Endothelial cell of umbilical vein (primary cell): ENCODE measurements at regions not wholly inside any gene's neighbourhood (a gene's known extent, or its start where the extent isn't known, plus 50 kb on each side); places are given as distances from the start of the nearest gene placed in this dataset.

ENCODE experiments used
- BruUV-seq: library from RNA; stranded (reverse); fragments of 400-500 nt; replicated peaks from 2 replicates; lab custom pipeline; 2021; lab: Mats Ljungman, UMichigan
- CTCF ChIA-PET: fragments of 300-600, 350-600 bp; sonication (Branson Sonifier 250); formaldehyde crosslinking; loops from one replicate; lab custom pipeline; 2021; ENCODE audit warnings: antibody characterized with exemption, inconsistent platforms; lab: Charles Lee
- POLR2A ChIA-PET: fragments of 300-600, 350-600 bp; sonication (Branson Sonifier 250); formaldehyde crosslinking; loops from one replicate; lab custom pipeline; 2021; ENCODE audit warnings: antibody characterized with exemption, inconsistent platforms; lab: Charles Lee
- DNase-seq: peaks from one replicate; pipeline ENCODE4 v3.0.0-alpha.2; 2011; ENCODE audit warnings: low read depth, low spot score
- FAIRE-seq: peaks from 2 replicates; lab custom pipeline; 2011; peaks lifted over from hg19 to GRCh38; lab: Jason Lieb, UNC
- H2AFZ ChIP-seq: 2 replicates; pipeline ENCODE4 v1.6.0; 2012; ENCODE audit warnings: low read depth, low read length, control low read depth, inconsistent platforms
- H3K27ac ChIP-seq: 2 replicates; pipeline ENCODE4 v1.5.1; 2011; ENCODE audit warnings: low read depth, mild to moderate bottlenecking, control low read depth, low read length, moderate library complexity; ENCODE audit not compliant: insufficient read depth
- H3K27me3 ChIP-seq, 2 experiments: 2 replicates each; pipeline versions ENCODE4 v1.6.0 to v1.6.1; 2011; ENCODE audit warnings: low read length in 2 of 2, mixed read lengths in 1 of 2; ENCODE audit not compliant: control insufficient read depth in 2 of 2, insufficient read depth in 2 of 2
- H3K36me3 ChIP-seq, 2 experiments: 2 replicates in 1 of 2; 3 replicates in 1 of 2; pipeline ENCODE4 v1.5.1; 2011; ENCODE audit warnings: low read length in 2 of 2, mild to moderate bottlenecking in 1 of 2, moderate library complexity in 1 of 2; ENCODE audit not compliant: control insufficient read depth in 2 of 2, insufficient read depth in 2 of 2; ENCODE audit errors: extremely low read depth in 1 of 2
- H3K4me1 ChIP-seq: 3 replicates; pipeline ENCODE4 v1.5.1; 2011; ENCODE audit warnings: mild to moderate bottlenecking, low read length; ENCODE audit not compliant: control insufficient read depth, insufficient read depth; ENCODE audit errors: extremely low read depth
- H3K4me2 ChIP-seq: 2 replicates; pipeline ENCODE4 v1.6.1; 2011; ENCODE audit warnings: low read length, control low read depth, mixed read lengths; ENCODE audit not compliant: insufficient read depth
- H3K4me3 ChIP-seq, 3 experiments: fragments of 200-600 bp in 1 of 3; sonication (generic), shearing (Covaris generic) in 1 of 3; replicated peaks in 1 of 3; 2 replicates each; pipeline ENCODE4 v1.5.1; 2011 to 2016; ENCODE audit warnings: control low read depth in 3 of 3, low read length in 3 of 3, mild to moderate bottlenecking in 2 of 3, inconsistent platforms in 1 of 3, low read depth in 1 of 3, moderate library complexity in 1 of 3; ENCODE audit not compliant: insufficient read depth in 1 of 3
- H3K79me2 ChIP-seq: 2 replicates; pipeline ENCODE4 v1.6.0; 2012; ENCODE audit warnings: low read length, inconsistent platforms; ENCODE audit not compliant: control insufficient read depth, insufficient read depth
- H3K9ac ChIP-seq: replicated peaks from 2 replicates; pipeline ENCODE3; 2011; ENCODE audit warnings: low read length, control low read depth; ENCODE audit not compliant: insufficient read depth; ENCODE audit errors: extremely low read depth
- H3K9me1 ChIP-seq: replicated peaks from 3 replicates; pipeline ENCODE4 v1.6.0; 2011; ENCODE audit warnings: mild to moderate bottlenecking, low read length; ENCODE audit not compliant: control insufficient read depth, insufficient read depth; ENCODE audit errors: extremely low read depth
- H3K9me3 ChIP-seq: replicated peaks from 2 replicates; pipeline ENCODE4 v1.5.1; 2012; ENCODE audit warnings: low read length, inconsistent platforms; ENCODE audit not compliant: control insufficient read depth, insufficient read depth
- H4K20me1 ChIP-seq: replicated peaks from 2 replicates; pipeline ENCODE3; 2011; ENCODE audit warnings: mild to moderate bottlenecking, low read length; ENCODE audit not compliant: control insufficient read depth, insufficient read depth; ENCODE audit errors: extremely low read depth
- CTCF ChIP-seq, 2 donors: IDR thresholded peaks; 1 replicate in 1 of 2; 2 replicates in 1 of 2; pipeline ENCODE4 v1.5.1; 2011; ENCODE audit warnings: low read length in 2 of 2, mild to moderate bottlenecking in 2 of 2, moderate library complexity in 2 of 2, control low read depth in 1 of 2, inconsistent platforms in 1 of 2, low read depth in 1 of 2; ENCODE audit not compliant: insufficient read depth in 1 of 2; ENCODE audit errors: extremely low read depth in 1 of 2
- EZH2 ChIP-seq: IDR thresholded peaks from 2 replicates; pipeline ENCODE4 v1.6.1; 2012; ENCODE audit warnings: borderline replicate concordance, low read depth, mild to moderate bottlenecking, moderate library complexity, low read length, inconsistent platforms; ENCODE audit not compliant: severe bottlenecking
- FOS ChIP-seq: IDR thresholded peaks from 2 replicates; pipeline ENCODE4 v1.6.1; 2011; ENCODE audit warnings: mild to moderate bottlenecking, low read length, moderate library complexity, borderline replicate concordance; ENCODE audit not compliant: insufficient read depth
- GATA2 ChIP-seq: IDR thresholded peaks from 2 replicates; pipeline ENCODE4 v1.7.0; 2011; ENCODE audit warnings: low read depth, mild to moderate bottlenecking, moderate library complexity, mixed read lengths, low read length; ENCODE audit not compliant: insufficient read length, insufficient read depth
- JUN ChIP-seq: IDR thresholded peaks from 2 replicates; pipeline ENCODE4 v1.6.1; 2011; ENCODE audit warnings: borderline replicate concordance, low read depth; ENCODE audit not compliant: insufficient read length, insufficient read depth
- MAX ChIP-seq: IDR thresholded peaks from 2 replicates; pipeline ENCODE4 v1.6.1; 2011; ENCODE audit not compliant: insufficient read depth, insufficient read length
- MYC ChIP-seq: IDR thresholded peaks from one replicate; pipeline ENCODE4 v1.6.1; 2011; ENCODE audit warnings: mild to moderate bottlenecking, low read depth, low read length
- POLR2A ChIP-seq: IDR thresholded peaks from 2 replicates; pipeline ENCODE4 v1.6.1; 2012; ENCODE audit warnings: low read depth, mild to moderate bottlenecking, control low read depth, low read length
- POLR2AphosphoS5 ChIP-seq: IDR thresholded peaks from 2 replicates; pipeline ENCODE4 v1.6.1; 2012; ENCODE audit warnings: low read depth, mild to moderate bottlenecking, control low read depth, low read length, moderate library complexity; ENCODE audit not compliant: insufficient read depth
- dilution Hi-C: fragments of 300-500 bp; cut with MboI; formaldehyde crosslinking; loops from one replicate; pipeline ENCODE4 v1.15.0; 2019; ENCODE audit warnings: low sequenced_read_pairs; ENCODE audit not compliant: extremely low pct_ligation_motif_present
- intact Hi-C: fragments of 100-400 bp; cut with micrococcal nuclease; formaldehyde crosslinking; loops from one replicate; pipeline ENCODE4 v1.10.0; 2022

GRCh38 chr12:131334835-131335234 lies 376.1 kb upstream of the SFSWAP start:
- Histone ChIP-seq H3K4me2 (no peak overlapping the region), H3K27ac (no peak overlapping the region), H3K36me3 (no peaks in the 10 kb centered on the region), H3K79me2 (no peaks in the 10 kb centered on the region), H3K9me3 (peaks cover 2% of the 10 kb centered on the region), H2AFZ (no peak overlapping the region), H3K27me3 (no peaks in the 10 kb centered on the region), H3K9me1 (no peaks in the 10 kb centered on the region), H3K9ac (no peak overlapping the region), H3K4me1 (no peaks in the 10 kb centered on the region), H4K20me1 (no peaks in the 10 kb centered on the region), H3K4me3 (no peak overlapping the region)
- dilution Hi-C loops (no loop called here), intact Hi-C loops (no loop called here)
- DNase-seq (no peak), FAIRE-seq (no peak)
- ChIA-PET POLR2A (no interaction called here), CTCF (no interaction called here)
- BruUV-seq = no TSS peak
- TF ChIP-seq MAX = no peak
- no peak for TF ChIP-seq POLR2AphosphoS5
- TF ChIP-seq CTCF (IDR thresholded peaks at IDR 0.05; ENCODE audit: extremely low read depth in 1 of 2, insufficient read depth in 1 of 2, low read depth in 1 of 2, low read length in 2 of 2) = no peak
- no peak for TF ChIP-seq EZH2
- TF ChIP-seq JUN = no peak
- TF ChIP-seq FOS = no peak
- no peak for TF ChIP-seq MYC
- no peak for TF ChIP-seq POLR2A
- no peak for TF ChIP-seq GATA2
